ENCODE measurements at regions not wholly inside any gene's neighbourhood (a gene's known extent, or its start where the extent isn't known, plus 50 kb on each side); places are given as distances from the start of the nearest gene placed in this dataset.

GRCh38 chr2:120496235-120496634, 150.3 kb downstream of the INHBB start:
- no peak for TF ChIP-seq CTCF (IDR thresholded peaks at IDR 0.05)
- POLR2A ChIA-PET, result no interaction called here
- Histone ChIP-seq H3K9me3 (ENCODE audit: control insufficient read depth in 1 of 2, insufficient read depth in 1 of 2, low read length in 2 of 2) (no peaks in the 10 kb centered on the region), H3K27me3 (ENCODE audit: control insufficient read depth in 1 of 2, insufficient read depth in 2 of 2, low read length in 2 of 2) (no peaks in the 10 kb centered on the region), H3K4me3 (ENCODE audit: low read length) (no peak overlapping the region), H3K36me3 (ENCODE audit: insufficient read depth, low read length) (no peaks in the 10 kb centered on the region), H3K27ac (ENCODE audit: low read depth in 1 of 2, low read length in 2 of 2) (no peak overlapping the region), H3K4me1 (ENCODE audit: insufficient read depth, low read length) (no peaks in the 10 kb centered on the region)
- ATAC-seq (ENCODE audit: poor library complexity), result no peak
- Mint-ChIP-seq H3K4me3 (no peak overlapping the region), H3K27ac (no peak overlapping the region), H3K27me3 (no peaks in the 10 kb centered on the region), H3K36me3 (ENCODE audit: low read depth) (no peaks in the 10 kb centered on the region), H3K9me3 (no peaks in the 10 kb centered on the region), H3K4me1 (ENCODE audit: low read depth) (no peaks in the 10 kb centered on the region)
- DNase-seq, result no peak
- CTCF ChIA-PET, result no interaction called here
- intact Hi-C loops (cut with DNase I, micrococcal nuclease), result no loop called here

DNA sequence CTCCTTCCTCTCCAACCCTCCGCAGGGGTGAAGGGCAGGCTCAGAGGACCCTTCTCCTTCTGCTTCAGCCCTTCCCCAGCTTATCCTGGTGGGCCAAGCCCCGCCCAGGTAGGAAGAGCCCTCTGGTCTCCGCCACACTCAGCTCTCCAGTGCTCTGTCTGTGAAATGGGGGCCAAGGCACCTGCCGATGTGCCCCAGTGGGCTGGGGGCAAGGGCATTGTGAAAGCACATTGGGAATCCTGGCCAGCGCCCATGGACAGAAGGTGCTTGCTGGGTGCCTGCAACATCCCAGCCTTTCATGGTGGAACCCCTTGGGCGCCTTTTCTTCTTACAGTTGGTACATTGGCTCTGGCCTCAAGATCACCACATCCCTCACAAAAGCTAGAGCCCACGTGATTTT, 150.8 kb downstream of the INHBB start:
- CTCF ChIA-PET, result no interaction called here
- no peaks in the 10 kb centered on the region for H3K4me1 Mint-ChIP-seq (ENCODE audit: low read depth)
- intact Hi-C loops (cut with DNase I, micrococcal nuclease), result no loop called here
- no peaks in the 10 kb centered on the region for H3K36me3 Mint-ChIP-seq (ENCODE audit: low read depth)
- no peak overlapping the region for H3K27ac ChIP-seq (ENCODE audit: low read depth in 1 of 2, low read length in 2 of 2)
- H3K27me3 Mint-ChIP-seq, result no peaks in the 10 kb centered on the region
- H3K4me1 ChIP-seq (ENCODE audit: insufficient read depth, low read length), result no peaks in the 10 kb centered on the region
- ATAC-seq (ENCODE audit: poor library complexity) (no peak), DNase-seq (no peak)
- TF ChIP-seq CTCF (IDR thresholded peaks at IDR 0.05), result no peak
- H3K4me3 Mint-ChIP-seq, result no peak overlapping the region
- H3K4me3 ChIP-seq (ENCODE audit: low read length), result no peak overlapping the region
- no peaks in the 10 kb centered on the region for H3K9me3 Mint-ChIP-seq
- no peak overlapping the region for H3K27ac Mint-ChIP-seq
- no peaks in the 10 kb centered on the region for H3K9me3 ChIP-seq (ENCODE audit: control insufficient read depth in 1 of 2, insufficient read depth in 1 of 2, low read length in 2 of 2)
- POLR2A ChIA-PET, result no interaction called here
- H3K27me3 ChIP-seq (ENCODE audit: control insufficient read depth in 1 of 2, insufficient read depth in 2 of 2, low read length in 2 of 2), result no peaks in the 10 kb centered on the region
- no peaks in the 10 kb centered on the region for H3K36me3 ChIP-seq (ENCODE audit: insufficient read depth, low read length)

GRCh38 chr2:120497261-120497977, 151.5 kb downstream of the INHBB start:
- ATAC-seq (ENCODE audit: poor library complexity) (no peak), DNase-seq (no peak)
- Histone ChIP-seq H3K27ac (ENCODE audit: low read depth in 1 of 2, low read length in 2 of 2) (no peak overlapping the region), H3K36me3 (ENCODE audit: insufficient read depth, low read length) (no peaks in the 10 kb centered on the region), H3K27me3 (ENCODE audit: control insufficient read depth in 1 of 2, insufficient read depth in 2 of 2, low read length in 2 of 2) (no peaks in the 10 kb centered on the region), H3K9me3 (ENCODE audit: control insufficient read depth in 1 of 2, insufficient read depth in 1 of 2, low read length in 2 of 2) (no peaks in the 10 kb centered on the region), H3K4me1 (ENCODE audit: insufficient read depth, low read length) (no peaks in the 10 kb centered on the region), H3K4me3 (ENCODE audit: low read length) (no peak overlapping the region)
- intact Hi-C loops (cut with DNase I, micrococcal nuclease), result no loop called here
- H3K36me3 Mint-ChIP-seq (ENCODE audit: low read depth), result no peaks in the 10 kb centered on the region
- H3K27me3 Mint-ChIP-seq, result no peaks in the 10 kb centered on the region
- no peak for TF ChIP-seq CTCF (IDR thresholded peaks at IDR 0.05)
- H3K9me3 Mint-ChIP-seq, result no peaks in the 10 kb centered on the region
- ChIA-PET POLR2A (no interaction called here), CTCF (no interaction called here)
- no peak overlapping the region for H3K27ac Mint-ChIP-seq
- H3K4me1 Mint-ChIP-seq (ENCODE audit: low read depth), result no peaks in the 10 kb centered on the region
- H3K4me3 Mint-ChIP-seq, result no peak overlapping the region
